ENCODE measurements at regions not wholly inside any gene's neighbourhood (a gene's known extent, or its start where the extent isn't known, plus 50 kb on each side); places are given as distances from the start of the nearest gene placed in this dataset.
"Not testable (repeated sequence)": the region's sequence is repeated elsewhere in the genome, so short reads cannot be mapped to it uniquely, and the experiment has no call there.

DNA sequence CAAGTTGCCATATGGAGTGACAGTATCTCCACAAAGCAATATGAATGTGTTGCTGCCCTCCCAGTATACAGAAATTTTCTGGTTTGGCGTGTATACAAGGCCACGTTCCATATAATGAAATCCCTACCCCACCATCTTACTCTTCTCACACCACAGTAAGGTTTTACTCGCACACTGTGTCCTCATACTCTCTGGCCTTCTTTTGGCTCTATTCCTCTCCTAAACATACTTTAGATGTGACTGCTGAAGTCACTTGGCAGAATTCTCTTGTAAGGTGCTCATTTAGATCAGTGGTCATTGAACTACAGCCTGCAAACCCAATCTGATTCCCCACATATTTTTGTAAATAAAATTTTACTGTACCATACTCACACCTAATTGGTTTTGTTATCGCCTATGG is 123.2 kb downstream of the RFPL4B start:
- DNase-seq (ENCODE audit: low read depth) = no peak

DNA sequence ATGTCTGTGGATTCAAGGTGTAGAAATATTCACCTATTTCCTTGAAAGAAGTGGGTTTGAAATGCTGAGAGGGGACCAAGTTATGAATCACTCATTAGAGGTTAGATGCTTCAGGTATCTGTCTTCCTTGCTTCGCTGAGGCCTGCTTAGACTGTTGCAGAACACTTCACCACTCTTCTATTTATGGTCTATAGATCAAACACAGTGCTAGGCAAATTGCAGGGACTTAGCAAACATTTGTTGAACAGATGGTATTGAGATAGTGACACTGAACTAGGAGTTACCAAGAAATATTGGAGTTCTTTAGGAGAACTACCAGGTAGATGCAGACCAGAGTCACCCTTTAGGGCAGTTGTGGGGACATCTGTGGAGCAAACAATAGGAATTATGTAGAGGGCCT is 123.8 kb downstream of the RFPL4B start:
- DNase-seq (ENCODE audit: low read depth) = no peak
- TF ChIP-seq, protein P1, sequence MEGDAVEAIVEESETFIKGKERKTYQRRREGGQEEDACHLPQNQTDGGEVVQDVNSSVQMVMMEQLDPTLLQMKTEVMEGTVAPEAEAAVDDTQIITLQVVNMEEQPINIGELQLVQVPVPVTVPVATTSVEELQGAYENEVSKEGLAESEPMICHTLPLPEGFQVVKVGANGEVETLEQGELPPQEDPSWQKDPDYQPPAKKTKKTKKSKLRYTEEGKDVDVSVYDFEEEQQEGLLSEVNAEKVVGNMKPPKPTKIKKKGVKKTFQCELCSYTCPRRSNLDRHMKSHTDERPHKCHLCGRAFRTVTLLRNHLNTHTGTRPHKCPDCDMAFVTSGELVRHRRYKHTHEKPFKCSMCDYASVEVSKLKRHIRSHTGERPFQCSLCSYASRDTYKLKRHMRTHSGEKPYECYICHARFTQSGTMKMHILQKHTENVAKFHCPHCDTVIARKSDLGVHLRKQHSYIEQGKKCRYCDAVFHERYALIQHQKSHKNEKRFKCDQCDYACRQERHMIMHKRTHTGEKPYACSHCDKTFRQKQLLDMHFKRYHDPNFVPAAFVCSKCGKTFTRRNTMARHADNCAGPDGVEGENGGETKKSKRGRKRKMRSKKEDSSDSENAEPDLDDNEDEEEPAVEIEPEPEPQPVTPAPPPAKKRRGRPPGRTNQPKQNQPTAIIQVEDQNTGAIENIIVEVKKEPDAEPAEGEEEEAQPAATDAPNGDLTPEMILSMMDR (IDR thresholded peaks at IDR 0.05; ENCODE audit: insufficient read depth, low read depth, low read length, missing control alignments) = no peak
- H3K4me3 ChIP-seq (ENCODE audit: low read depth, low read length) = no peak overlapping the region

More for the DNA sequence above, 123.2 kb downstream of the RFPL4B start:
- H3K4me3 ChIP-seq (ENCODE audit: low read depth, low read length) = no peak overlapping the region
- TF ChIP-seq, protein P1 (IDR thresholded peaks at IDR 0.05; ENCODE audit: insufficient read depth, low read depth, low read length, missing control alignments) = no peak

DNA sequence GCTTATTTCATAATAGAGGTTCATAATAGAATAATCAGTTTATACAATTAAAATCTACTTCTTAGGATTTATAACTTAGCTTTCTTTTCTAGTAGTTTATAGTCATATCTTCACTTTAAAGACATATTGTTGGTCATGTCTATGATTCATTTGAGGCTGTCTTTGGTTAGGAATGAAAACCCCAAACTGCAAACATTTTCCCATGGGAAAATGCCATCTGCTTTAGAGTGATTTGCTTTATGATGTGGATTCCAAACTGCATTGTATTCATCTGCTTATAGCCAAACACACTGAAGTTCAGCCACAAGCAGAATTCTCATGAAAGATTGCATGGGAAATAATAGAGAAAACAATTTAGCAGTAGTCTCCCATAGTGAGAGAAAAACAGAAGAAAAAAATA is 128.0 kb downstream of the RFPL4B start:
- TF ChIP-seq, protein P1 (IDR thresholded peaks at IDR 0.05; ENCODE audit: insufficient read depth, low read depth, low read length, missing control alignments) = no peak
- no peak overlapping the region for H3K4me3 ChIP-seq (ENCODE audit: low read depth, low read length)
- no peak for DNase-seq (ENCODE audit: low read depth)

DNA sequence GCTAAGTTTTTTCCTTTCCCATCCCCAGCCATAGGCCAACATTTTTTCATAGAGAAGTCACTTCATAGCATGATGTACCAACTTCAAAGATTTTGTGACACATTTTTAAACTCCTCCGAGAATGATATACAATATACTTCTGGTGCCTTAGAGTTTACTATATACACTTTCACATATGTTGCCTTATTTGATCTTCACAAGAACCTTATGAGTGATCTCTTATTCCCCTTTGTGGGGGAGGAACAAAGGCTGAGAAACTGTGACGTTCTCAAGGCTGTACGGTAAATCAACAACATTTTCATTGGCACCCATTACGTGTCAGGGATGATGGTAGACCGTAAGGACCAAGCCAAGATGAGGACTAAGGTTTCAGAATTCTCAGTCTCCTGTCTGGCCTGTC is 130.0 kb downstream of the RFPL4B start:
- no peak for DNase-seq (ENCODE audit: low read depth)
- TF ChIP-seq, protein P1 (IDR thresholded peaks at IDR 0.05; ENCODE audit: insufficient read depth, low read depth, low read length, missing control alignments) = no peak
- H3K4me3 ChIP-seq (ENCODE audit: low read depth, low read length) = no peak overlapping the region

DNA sequence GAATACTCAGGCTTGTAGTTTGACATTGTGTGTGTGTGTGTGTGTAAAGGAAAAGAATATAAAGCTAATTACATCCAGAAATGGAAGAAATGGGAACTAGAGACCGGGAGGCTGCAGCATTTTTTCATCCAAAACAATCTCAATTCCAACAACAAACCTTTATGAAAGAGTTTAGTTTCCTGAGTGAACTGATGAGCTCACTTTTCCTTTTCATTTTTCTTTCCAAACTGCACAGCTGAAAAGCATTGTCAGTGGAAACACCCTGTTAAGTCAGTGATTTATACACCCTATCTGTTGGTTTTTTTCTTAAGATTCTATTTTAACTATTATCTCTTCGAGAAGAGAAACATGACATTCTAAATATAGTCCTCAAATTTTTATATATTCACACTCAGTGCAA is 130.9 kb downstream of the RFPL4B start:
- H3K4me3 ChIP-seq (ENCODE audit: low read depth, low read length) = no peak overlapping the region
- TF ChIP-seq, protein P1 (IDR thresholded peaks at IDR 0.05; ENCODE audit: insufficient read depth, low read depth, low read length, missing control alignments) = no peak
- no peak for DNase-seq (ENCODE audit: low read depth)

DNA sequence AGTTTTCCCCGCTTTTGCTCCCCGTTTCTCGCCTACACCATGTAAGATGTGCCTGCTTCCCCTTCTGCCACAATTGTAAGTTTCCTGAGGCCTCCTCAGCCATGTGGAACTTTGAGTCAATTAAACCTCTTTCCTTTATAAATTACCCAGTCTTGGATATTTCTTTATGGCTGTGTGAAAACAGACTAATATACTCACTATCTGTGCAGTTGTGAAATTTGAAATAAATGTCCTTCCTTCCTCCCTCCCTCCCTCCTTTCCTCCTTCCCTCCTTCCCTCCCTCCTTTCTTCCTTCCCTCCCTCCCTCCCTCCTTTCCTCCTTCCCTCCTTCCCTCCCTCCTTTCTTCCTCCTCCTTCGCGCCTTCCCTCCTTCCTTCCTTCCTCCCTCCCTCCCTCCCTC is 132.8 kb downstream of the RFPL4B start:
- H3K4me3 ChIP-seq (ENCODE audit: low read depth, low read length); DNase-seq (ENCODE audit: low read depth): not testable (repeated sequence)

DNA sequence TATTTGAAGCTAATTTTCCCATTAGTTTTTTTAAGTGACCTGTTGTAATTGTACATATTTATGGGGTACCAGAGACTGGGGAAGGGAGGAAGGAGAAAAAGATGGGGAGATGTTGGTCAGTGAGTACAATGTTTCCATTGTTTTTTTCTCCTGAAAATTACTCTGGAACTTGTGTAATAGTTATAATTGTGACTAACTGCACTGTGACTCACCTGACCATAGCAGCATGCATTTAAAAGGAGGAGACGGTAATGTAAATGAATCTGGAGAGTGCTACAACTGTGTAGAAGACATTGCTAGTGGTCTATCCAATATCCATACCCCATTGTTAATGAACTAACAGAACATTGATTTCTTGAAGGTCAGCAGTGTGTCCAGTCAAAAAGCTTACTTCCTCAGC is 133.4 kb downstream of the RFPL4B start:
- DNase-seq (ENCODE audit: low read depth) = no peak
- TF ChIP-seq, protein P1 (IDR thresholded peaks at IDR 0.05; ENCODE audit: insufficient read depth, low read depth, low read length, missing control alignments) = no peak
- no peak overlapping the region for H3K4me3 ChIP-seq (ENCODE audit: low read depth, low read length)

Measured in GM12865 (cell line).